GM18505 (cell line): ENCODE measurements at regions not wholly inside any gene's neighbourhood (a gene's known extent, or its start where the extent isn't known, plus 50 kb on each side); places are given as distances from the start of the nearest gene placed in this dataset.

Experiments used
- ATAC-seq: cut with Tn5 transposase; IDR thresholded peaks from one replicate; pipeline ENCODE4 v1.9.1; 2021; ENCODE audit not compliant: unreplicated experiment
- POLR2A ChIP-seq: IDR thresholded peaks from 4 replicates; pipeline ENCODE4 v1.6.1; 2011; ENCODE audit warnings: borderline replicate concordance; ENCODE audit not compliant: insufficient read depth, insufficient read length; ENCODE audit errors: extremely low read depth

DNA sequence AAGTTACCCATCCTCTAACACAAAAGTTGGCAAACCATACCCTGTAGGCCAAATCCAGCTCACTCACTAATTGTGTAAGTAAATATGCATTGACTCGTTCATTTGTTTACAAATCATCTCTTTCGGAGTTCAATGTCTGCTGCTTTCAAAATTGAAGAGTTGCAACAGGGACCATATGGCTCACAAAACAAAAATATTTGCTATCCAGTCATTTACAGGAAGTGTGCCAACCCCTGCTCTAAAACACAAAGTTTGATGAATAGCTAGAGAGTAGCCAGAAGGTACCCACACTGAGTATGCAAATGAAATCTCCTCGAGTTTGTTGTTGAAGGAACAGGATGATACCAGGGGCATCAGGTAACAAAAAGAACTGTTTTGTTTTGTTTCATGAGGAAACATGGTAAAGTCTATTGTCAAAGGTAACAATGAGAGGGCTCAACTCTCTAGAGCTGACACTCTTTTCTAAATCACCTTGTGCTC, 236.2 kb upstream of the THBS1 start:
- TF ChIP-seq POLR2A, result no peak
- ATAC-seq, result no peak

DNA sequence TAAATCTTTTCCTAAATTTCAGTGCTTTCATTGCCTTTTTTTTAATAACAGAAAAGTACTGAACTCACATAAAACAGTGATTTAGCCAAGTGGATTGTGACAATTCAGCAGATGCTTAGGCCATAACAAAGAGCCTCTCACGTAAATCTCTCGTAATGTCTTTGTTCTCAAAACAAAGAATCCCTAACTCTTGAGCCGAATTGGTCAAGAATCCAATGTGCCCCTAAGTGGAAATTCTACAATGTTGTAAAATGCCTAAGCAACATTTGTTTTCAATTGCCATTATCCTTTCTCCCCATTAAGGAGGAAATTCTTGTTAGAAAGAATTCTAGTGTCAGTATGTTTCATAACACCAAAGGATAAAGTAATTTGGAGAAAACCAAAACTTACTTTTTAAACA, 235.7 kb upstream of the THBS1 start:
- no peak for TF ChIP-seq POLR2A
- no peak for ATAC-seq

DNA sequence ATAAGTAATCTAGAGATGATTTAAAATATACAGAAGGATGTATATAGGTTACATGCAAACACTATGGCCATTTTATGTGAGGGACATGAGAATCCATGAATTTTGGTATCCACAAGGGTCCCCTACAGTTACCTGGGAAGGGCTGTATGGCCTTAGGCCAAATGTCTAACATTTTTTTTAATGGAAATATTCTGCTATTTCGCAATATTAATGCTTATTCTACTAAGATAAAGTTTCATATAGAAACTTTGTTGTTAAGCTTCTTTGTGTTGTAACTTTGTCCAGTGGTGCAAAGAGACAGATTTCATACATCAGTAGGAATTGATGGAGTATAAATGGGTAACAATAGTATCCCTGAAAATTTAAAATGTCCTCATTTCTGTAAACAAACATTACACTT, 233.4 kb upstream of the THBS1 start:
- ATAC-seq, result no peak
- TF ChIP-seq POLR2A, result no peak

DNA sequence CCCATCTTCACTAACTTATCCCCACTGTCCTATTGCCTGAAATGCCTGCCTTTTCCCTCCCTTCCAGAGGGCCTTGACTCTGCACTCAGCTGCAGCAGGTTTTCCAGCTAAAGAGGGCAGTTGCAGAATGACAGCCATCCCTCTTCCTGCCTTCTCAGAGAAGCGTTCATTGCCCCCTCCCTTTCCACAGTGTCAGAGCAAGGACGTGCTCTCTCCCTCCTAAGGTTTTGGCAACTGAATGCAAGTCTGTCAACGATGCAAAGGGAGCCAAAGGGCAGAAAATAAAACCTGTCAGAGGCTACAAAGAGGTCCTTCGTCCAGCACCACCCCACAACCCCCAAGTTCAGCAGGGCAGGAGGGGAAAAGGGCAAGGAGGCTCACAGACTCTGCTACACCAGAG, 230.1 kb upstream of the THBS1 start:
- TF ChIP-seq POLR2A, result no peak
- no peak for ATAC-seq

DNA sequence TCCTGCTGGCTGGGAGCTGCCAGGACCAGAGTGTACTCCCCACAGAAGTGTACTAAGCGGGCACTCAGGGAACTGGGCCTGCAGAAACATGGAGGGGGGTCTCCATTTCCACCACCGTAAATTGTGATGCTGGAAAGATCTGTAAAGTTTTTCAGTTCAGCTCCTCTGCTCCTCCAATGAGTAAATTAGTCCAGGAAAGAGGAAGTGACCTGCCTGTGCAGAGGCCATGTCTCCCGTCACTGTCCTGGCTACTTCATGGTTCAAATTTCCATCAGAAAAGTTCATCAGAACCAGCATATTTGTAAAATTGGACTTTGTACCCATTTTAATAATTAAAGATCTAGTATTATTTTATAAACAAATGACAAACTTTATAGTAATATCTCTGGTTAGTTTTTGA, 226.7 kb upstream of the THBS1 start:
- no peak for TF ChIP-seq POLR2A
- ATAC-seq, result no peak

DNA sequence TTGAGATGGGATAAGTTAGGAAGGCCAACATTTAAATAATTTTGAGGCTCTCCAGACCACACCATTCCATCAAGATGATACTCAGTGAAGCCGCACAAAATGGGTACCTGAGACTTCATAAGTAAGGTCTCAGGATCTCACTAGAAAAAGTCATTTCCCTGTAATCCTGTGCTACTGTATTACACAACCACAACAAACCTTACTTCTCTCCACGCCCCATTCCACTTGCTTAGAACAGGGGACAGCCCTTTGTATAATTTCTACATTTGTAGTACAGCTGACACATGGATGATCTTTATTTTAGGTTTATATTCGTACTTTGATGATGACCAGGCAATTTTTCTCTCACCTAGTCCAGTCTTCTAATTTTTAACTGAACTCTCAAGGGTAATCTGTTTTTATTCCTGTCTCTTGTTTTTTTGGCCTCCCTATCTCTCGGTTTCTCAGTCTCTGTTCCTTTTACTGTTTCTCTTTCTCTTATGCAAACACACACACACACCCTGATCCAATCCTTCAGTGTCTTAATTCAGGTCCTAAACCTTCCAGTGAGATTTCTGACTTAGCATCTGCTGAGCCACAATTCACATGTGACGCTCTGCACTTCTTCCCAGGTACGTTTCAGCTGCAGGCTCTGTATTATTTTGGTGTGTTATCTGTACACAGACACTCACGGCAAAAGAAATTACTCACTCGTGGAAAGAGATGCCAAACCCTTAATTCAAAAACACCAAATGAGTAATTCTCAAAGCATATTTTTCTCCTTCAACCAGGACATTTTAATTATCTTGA, 223.2 kb upstream of the THBS1 start:
- ATAC-seq, result no peak
- no peak for TF ChIP-seq POLR2A

DNA sequence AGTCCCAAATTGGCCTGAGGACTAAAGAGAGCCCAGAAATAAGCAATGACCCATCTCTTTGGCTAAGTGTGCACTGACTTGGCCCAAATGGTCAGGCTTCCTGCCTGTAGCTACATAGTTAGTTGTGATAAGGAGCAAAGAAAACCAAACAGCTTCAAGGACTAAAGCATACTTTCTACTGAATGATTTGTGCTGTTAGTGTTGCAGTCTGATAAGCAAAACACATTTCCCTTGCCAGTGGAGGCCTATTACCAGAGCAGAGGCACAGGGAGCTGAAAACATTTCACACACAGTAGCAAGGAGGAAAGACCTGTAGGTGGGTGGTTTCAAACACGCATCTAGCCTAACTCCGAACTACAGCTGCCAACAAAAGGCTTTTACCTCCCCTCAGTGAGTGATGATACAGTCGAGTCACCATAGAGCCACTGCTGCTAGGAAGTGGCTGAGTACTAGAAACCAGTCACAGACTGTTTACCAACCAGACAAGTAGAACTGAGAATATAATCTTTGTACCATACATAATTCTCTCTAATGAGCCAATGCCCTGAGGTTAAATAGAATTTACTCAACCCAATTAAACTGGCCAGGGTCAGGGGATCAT, 222.3 kb upstream of the THBS1 start:
- ATAC-seq, result no peak
- no peak for TF ChIP-seq POLR2A

DNA sequence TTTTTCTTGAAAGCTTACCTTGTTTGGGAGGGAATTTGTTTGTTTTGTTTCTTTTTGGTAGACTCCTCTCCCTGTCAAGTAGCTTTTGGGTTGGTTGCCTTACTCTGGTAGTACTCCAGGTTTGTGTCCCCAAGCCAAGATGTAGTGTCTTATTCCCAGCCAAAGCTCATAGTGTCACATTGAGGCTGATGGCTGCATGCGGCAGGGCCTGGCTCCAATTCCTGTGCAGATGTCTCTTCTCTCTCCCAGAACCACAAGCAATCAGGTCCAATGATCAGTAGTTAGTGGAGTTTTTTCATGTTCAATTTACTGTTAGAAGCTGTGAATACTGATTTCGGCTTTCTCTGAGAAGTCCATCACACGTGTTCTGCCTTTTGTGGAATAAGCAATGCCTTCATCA, 221.1 kb upstream of the THBS1 start:
- TF ChIP-seq POLR2A, result no peak
- no peak for ATAC-seq

DNA sequence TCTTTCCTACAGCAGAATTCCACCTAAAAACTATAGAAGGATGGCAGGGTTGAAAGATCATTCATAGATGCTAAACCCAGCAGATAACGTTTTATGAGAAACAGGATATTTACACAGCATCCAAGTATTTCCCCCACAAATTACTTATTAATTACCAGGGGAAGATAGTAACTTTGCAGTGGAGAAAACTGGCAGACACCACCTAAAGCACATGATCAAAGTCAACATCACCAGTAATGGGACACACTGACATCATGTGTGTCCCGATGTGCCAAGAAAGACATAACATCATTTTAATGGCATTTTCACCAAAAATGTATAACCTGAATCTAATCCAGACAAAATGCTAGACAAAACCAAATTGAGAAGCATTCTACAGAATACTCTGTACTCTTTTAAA, 220.4 kb upstream of the THBS1 start:
- ATAC-seq, result no peak
- no peak for TF ChIP-seq POLR2A

DNA sequence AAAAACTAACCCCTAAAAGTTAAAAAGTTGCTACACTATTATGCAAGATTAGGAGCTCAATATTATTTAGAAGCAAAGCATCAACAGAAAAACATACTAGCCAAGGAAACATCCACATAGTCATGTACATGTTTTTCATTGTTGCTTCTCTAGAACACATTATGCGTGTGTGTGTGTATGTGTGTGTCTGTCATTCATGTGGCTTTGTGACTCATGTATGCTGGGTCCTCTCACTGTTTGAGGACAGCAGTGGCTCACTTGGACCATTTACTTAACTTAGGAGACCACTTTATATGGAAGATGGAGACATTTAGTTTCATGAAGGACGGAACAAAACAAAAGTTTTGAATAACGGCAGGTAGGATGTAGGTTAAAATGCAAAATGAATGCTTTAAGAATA, 219.4 kb upstream of the THBS1 start:
- ATAC-seq, result no peak
- TF ChIP-seq POLR2A, result no peak

DNA sequence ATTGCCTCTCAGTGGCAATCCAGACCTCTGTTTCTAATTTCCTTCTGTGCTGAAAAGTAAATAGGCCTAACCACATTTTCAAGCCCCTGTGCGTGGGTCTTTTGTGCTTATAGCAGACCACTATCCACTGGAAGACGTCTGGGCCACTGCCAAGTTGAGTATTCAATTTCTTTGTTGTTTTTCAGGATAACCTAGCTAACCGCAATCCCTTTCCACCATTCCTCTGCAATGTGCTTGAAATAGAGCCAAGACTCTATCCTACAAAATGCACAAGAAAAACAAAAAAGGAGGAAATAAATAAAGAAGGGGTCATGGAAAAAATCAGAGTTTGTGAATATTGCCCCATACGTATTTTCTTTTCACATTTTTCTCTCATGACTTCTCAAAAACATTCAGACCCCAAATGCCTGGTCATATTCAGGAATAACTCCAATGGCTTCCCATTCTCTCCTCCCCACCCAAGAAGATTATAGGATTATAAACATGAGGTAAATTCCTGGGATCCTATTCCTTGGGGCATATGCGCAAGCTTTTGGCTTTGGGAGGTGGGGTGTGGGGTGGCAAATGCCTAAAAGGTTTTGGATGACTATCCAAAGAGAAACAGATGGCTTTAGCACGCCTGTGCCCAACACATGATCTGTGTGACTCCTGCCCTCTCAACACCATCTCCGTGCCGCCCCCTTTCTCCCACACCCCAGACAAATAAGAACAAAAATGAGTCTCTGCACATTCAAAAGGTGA, 217.9 kb upstream of the THBS1 start:
- no peak for ATAC-seq

DNA sequence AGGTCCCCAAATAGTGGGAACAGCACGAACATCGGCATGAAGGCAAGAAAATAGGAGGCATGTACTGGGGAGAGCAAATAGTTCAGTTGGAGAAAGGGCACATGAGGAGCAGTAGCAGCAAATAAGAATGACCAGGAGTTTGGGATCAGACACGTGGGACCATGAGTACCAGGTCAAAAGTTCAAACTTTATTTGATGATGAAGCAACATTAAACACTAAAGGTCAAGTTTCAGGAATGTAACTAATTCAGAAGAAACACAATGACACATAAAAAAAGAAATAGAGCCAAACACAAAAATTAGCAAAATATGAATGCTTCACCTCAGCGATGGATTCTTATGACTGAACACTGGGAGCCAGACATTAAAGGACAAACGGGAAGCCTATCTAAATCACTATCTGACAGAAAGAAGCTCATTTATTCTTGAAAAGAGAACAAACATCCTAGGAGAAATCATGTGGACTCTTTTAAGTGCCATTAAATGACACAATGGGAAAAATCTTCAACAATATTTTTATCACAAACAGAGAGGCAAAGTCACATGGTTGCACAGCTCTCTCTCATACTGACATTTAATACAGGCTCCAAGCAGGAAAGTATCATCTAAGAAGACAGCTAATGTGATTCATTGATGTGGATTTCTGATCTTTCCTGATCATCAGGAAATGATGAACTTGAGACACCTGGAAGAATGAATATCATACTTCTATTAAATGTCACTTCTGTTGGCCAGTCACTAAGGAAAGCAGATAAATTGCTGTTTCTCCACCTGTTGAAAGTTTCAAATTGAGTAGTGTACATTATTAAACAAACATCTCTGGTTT, 216.9 kb upstream of the THBS1 start:
- no peak for ATAC-seq
- TF ChIP-seq POLR2A, result no peak

More for the DNA sequence above, 217.9 kb upstream of the THBS1 start:
- no peak for TF ChIP-seq POLR2A

DNA sequence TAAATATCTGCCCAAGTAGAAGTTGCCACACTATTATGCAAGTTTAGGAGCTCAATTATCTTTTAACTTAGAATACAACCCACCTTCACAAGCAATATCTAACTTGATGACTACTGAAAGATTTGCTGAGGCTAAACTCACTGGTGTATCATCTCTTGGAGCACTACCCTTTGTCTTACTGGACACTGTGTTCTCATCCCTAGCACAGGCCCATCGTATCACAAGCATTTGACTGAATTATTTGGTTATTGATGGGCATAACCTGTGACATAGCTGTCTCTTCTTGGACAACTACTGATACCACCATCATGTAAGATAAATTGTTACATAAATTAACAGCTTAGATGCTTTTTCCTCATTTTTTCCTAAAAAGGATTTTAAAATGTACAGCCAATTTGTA, 216.2 kb upstream of the THBS1 start:
- no peak for TF ChIP-seq POLR2A
- ATAC-seq, result no peak
